Neuronal stem cell (in vitro differentiated cells): ENCODE measurements at regions not wholly inside any gene's neighbourhood (a gene's known extent, or its start where the extent isn't known, plus 50 kb on each side); places are given as distances from the start of the nearest gene placed in this dataset.
"Not testable (repeated sequence)": the region's sequence is repeated elsewhere in the genome, so short reads cannot be mapped to it uniquely, and the experiment has no call there.

Experiments
- DNase-seq: peaks from one replicate; pipeline ENCODE4 v3.0.0-alpha.2; 2013; ENCODE audit warnings: low spot score
- H2AFZ ChIP-seq: one replicate; pipeline ENCODE4 v1.6.1; 2013; ENCODE audit warnings: mild to moderate bottlenecking, low read length, inconsistent platforms
- H2AK5ac ChIP-seq: 2 replicates; pipeline ENCODE4 v1.6.1; 2013; ENCODE audit warnings: low read depth, mild to moderate bottlenecking, inconsistent platforms, low read length, moderate library complexity, mixed read lengths
- H2BK120ac ChIP-seq: 2 replicates; pipeline ENCODE4 v1.6.1; 2013; ENCODE audit warnings: low read depth, mild to moderate bottlenecking, inconsistent platforms, low read length, moderate library complexity, mixed read lengths
- H2BK12ac ChIP-seq: one replicate; pipeline ENCODE4 v1.6.1; 2013; ENCODE audit warnings: low read length, inconsistent platforms
- H2BK15ac ChIP-seq: 2 replicates; pipeline ENCODE4 v1.6.1; 2013; ENCODE audit warnings: mild to moderate bottlenecking, low read length, inconsistent platforms, mixed read lengths
- H2BK5ac ChIP-seq: one replicate; pipeline ENCODE4 v1.6.1; 2013; ENCODE audit warnings: inconsistent platforms, mild to moderate bottlenecking, low read length, moderate library complexity
- H3K14ac ChIP-seq: one replicate; pipeline ENCODE4 v1.6.1; 2013; ENCODE audit warnings: low read length, inconsistent platforms
- H3K18ac ChIP-seq: 2 replicates; pipeline ENCODE4 v1.6.1; 2013; ENCODE audit warnings: low read length, inconsistent platforms
- H3K23ac ChIP-seq: 2 replicates; pipeline ENCODE4 v1.6.1; 2013; ENCODE audit warnings: low read depth, mild to moderate bottlenecking, mixed read lengths, low read length, inconsistent platforms; ENCODE audit not compliant: poor library complexity
- H3K27ac ChIP-seq: replicated peaks from 3 replicates; pipeline ENCODE4 v1.5.1; 2013; ENCODE audit warnings: low read length, inconsistent platforms
- H3K27me3 ChIP-seq, 3 experiments: 2 replicates each; pipeline ENCODE4 v1.6.1; 2013; ENCODE audit warnings: low read length in 3 of 3, mild to moderate bottlenecking in 2 of 3, inconsistent platforms in 1 of 3, low read depth in 1 of 3, mixed read lengths in 1 of 3, moderate library complexity in 1 of 3; ENCODE audit not compliant: control insufficient read depth in 3 of 3, insufficient read depth in 3 of 3
- H3K36me3 ChIP-seq, 2 donors: replicated peaks in 1 of 2; 2 replicates each; pipeline ENCODE4 v1.6.1; 2013; ENCODE audit warnings: low read length in 2 of 2; ENCODE audit not compliant: control insufficient read depth in 2 of 2, insufficient read depth in 2 of 2
- H3K4ac ChIP-seq: 2 replicates; pipeline ENCODE4 v1.6.1; 2013; ENCODE audit warnings: inconsistent platforms, mild to moderate bottlenecking, low read length, moderate library complexity
- H3K4me1 ChIP-seq, 2 donors: 1 replicate in 1 of 2; 2 replicates in 1 of 2; pipeline ENCODE4 v1.6.1; 2013; ENCODE audit warnings: low read length in 2 of 2, low read depth in 1 of 2; ENCODE audit not compliant: control insufficient read depth in 2 of 2, insufficient read depth in 1 of 2
- H3K4me2 ChIP-seq: one replicate; pipeline ENCODE4 v1.6.1; 2013; ENCODE audit warnings: mild to moderate bottlenecking, low read length, inconsistent platforms; ENCODE audit not compliant: insufficient read depth, poor library complexity, severe bottlenecking
- H3K4me3 ChIP-seq, 2 donors: 2 replicates each; pipeline ENCODE4 v1.5.1; 2013; ENCODE audit warnings: low read length in 2 of 2, mild to moderate bottlenecking in 2 of 2, inconsistent platforms in 1 of 2, moderate library complexity in 1 of 2
- H3K79me1 ChIP-seq: one replicate; pipeline ENCODE4 v1.6.1; 2013; ENCODE audit warnings: low read depth, mild to moderate bottlenecking, inconsistent platforms, low read length, moderate library complexity
- H3K9ac ChIP-seq: one replicate; pipeline ENCODE4 v1.6.1; 2013; ENCODE audit warnings: mild to moderate bottlenecking, low read depth, low read length, inconsistent platforms; ENCODE audit not compliant: poor library complexity
- H3K9me3 ChIP-seq, 2 donors: replicated peaks in 1 of 2; 2 replicates each; pipeline versions ENCODE3 to v1.6.1; 2013; ENCODE audit warnings: low read length in 2 of 2, mild to moderate bottlenecking in 2 of 2, inconsistent platforms in 1 of 2, low read depth in 1 of 2, mixed read lengths in 1 of 2, moderate library complexity in 1 of 2; ENCODE audit not compliant: control insufficient read depth in 2 of 2, insufficient read depth in 1 of 2
- H4K8ac ChIP-seq: one replicate; pipeline ENCODE4 v1.6.1; 2013; ENCODE audit warnings: low read depth, mild to moderate bottlenecking, inconsistent platforms, low read length, moderate library complexity
- H4K91ac ChIP-seq: one replicate; pipeline ENCODE4 v1.6.1; 2013; ENCODE audit warnings: low read length, low read depth, mild to moderate bottlenecking, inconsistent platforms; ENCODE audit not compliant: poor library complexity
- WGBS, 2 donors: extraction: QIAGEN DNeasy Blood & Tissue Kit; methylation state at CpG; one replicate each; pipeline ENCODE4 v1.1.7; 2013; ENCODE audit warnings: missing lambda C conversion rate in 2 of 2, mixed read lengths in 1 of 2; ENCODE audit not compliant: insufficient read length in 2 of 2, insufficient replicate concordance in 1 of 2; ENCODE audit errors: extremely low coverage in 2 of 2; 5-methylcytosine and 5-hydroxymethylcytosine counted together

GRCh38 chr4:108445716-108446115 is 174.7 kb upstream of the RPL34 start:
- no peaks in the 10 kb centered on the region for H3K36me3 ChIP-seq
- H2AFZ ChIP-seq, result no peak overlapping the region
- H3K18ac ChIP-seq, result no peak overlapping the region
- H2AK5ac ChIP-seq, result no peak overlapping the region
- no peaks in the 10 kb centered on the region for H3K27me3 ChIP-seq
- H3K4me1 ChIP-seq, result no peaks in the 10 kb centered on the region
- no peak overlapping the region for H3K4ac ChIP-seq
- no peak overlapping the region for H2BK12ac ChIP-seq
- H2BK120ac ChIP-seq, result no peak overlapping the region
- H3K79me1 ChIP-seq, result no peaks in the 10 kb centered on the region
- H2BK15ac ChIP-seq, result no peak overlapping the region
- no peak overlapping the region for H2BK5ac ChIP-seq
- H3K9me3 ChIP-seq, result peaks cover 0 to 1% of the 10 kb centered on the region in 2 donors
- H3K9ac ChIP-seq, result no peak overlapping the region
- H3K4me3 ChIP-seq, result no peak overlapping the region
- no peak overlapping the region for H4K8ac ChIP-seq
- H3K4me2 ChIP-seq, result no peak overlapping the region
- no peak overlapping the region for H3K14ac ChIP-seq
- no peak overlapping the region for H3K23ac ChIP-seq
- no peak overlapping the region for H3K27ac ChIP-seq
- H4K91ac ChIP-seq, result no peak overlapping the region
- DNase-seq, result no peak
- whole genome bisulfite sequencing, 2 donors, result no CpG with 5 or more reads among the region's 2 CpGs

DNA sequence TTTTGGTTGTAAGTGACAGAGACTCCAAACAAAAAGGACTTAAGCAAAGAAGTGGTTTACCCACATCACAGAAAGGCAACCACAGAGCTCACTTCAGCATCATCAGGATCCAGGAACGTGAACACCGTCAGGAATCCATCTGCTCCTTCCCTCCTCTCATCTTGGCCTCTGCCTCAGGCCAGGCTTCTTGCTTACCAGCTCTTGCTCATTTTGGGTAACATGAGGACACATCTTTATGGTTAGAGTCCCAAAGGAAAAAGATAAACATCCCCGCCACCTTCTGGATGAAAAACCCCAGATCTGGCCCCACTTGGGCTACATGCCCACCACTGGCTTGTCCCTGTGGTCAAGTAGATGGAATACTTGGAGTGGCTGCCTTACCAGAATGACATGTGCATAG is 176.8 kb upstream of the RPL34 start:
- Histone ChIP-seq H3K9ac (no peak overlapping the region), H2BK5ac (no peak overlapping the region), H4K8ac (no peak overlapping the region), H3K14ac (no peak overlapping the region), H3K79me1 (no peaks in the 10 kb centered on the region), H3K4me3 (no peak overlapping the region), H2BK120ac (no peak overlapping the region), H3K4ac (no peak overlapping the region), H2AFZ (no peak overlapping the region), H3K9me3 (peaks cover 0 to 1% of the 10 kb centered on the region in 2 donors), H3K4me1 (no peaks in the 10 kb centered on the region), H3K18ac (no peak overlapping the region), H3K27me3 (no peaks in the 10 kb centered on the region), H3K36me3 (no peaks in the 10 kb centered on the region), H2BK12ac (peak overlapping the region; percentile 46), H4K91ac (no peak overlapping the region), H3K23ac (no peak overlapping the region), H2BK15ac (no peak overlapping the region), H3K27ac (no peak overlapping the region), H2AK5ac (no peak overlapping the region), H3K4me2 (no peak overlapping the region)
- no peak for DNase-seq
- WGBS, 2 donors, result no CpG with 5 or more reads among the region's 3 CpGs

DNA sequence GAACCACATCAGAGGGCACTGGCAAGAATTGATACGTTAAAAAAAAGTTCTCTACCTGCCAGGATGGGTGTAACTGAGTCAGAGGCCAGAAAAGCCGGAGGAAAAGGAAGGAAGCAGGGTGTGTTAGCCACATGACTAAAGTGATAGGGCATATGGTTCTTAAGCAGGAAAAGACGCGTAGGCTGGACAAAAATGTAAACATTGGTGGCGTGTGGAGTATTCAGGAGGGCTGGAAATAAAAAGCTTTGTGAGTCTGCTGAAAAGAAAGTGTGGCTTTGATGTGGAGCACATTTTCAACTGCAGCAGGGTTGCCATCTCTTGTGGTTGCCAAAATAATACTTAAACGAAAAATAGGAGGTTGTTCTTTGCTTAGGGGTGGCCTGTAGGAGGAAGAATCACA is 186.5 kb upstream of the RPL34 start:
- Histone ChIP-seq H3K36me3 (no peaks in the 10 kb centered on the region), H3K27me3 (no peaks in the 10 kb centered on the region), H2AFZ (no peak overlapping the region), H3K23ac (no peak overlapping the region), H2AK5ac (no peak overlapping the region), H3K79me1 (no peaks in the 10 kb centered on the region), H3K9me3 (no peaks in the 10 kb centered on the region), H2BK12ac (no peak overlapping the region), H3K27ac (no peak overlapping the region), H3K4ac (no peak overlapping the region), H3K4me3 (no peak overlapping the region), H3K18ac (no peak overlapping the region), H3K4me2 (no peak overlapping the region), H3K9ac (no peak overlapping the region), H4K91ac (no peak overlapping the region), H3K4me1 (no peaks in the 10 kb centered on the region), H3K14ac (no peak overlapping the region), H2BK120ac (no peak overlapping the region), H2BK15ac (no peak overlapping the region), H4K8ac (no peak overlapping the region), H2BK5ac (no peak overlapping the region)
- no CpG with 5 or more reads among the region's 6 CpGs for WGBS, 2 donors
- DNase-seq, result no peak

- H3K9ac ChIP-seq, H2BK5ac ChIP-seq, H2BK12ac ChIP-seq, H2BK15ac ChIP-seq, H3K18ac ChIP-seq, DNase-seq, H3K9me3 ChIP-seq, H3K79me1 ChIP-seq, H3K23ac ChIP-seq, H4K91ac ChIP-seq, H3K27me3 ChIP-seq, H3K4ac ChIP-seq, H2AFZ ChIP-seq, H3K4me3 ChIP-seq, H3K14ac ChIP-seq, H3K36me3 ChIP-seq, H3K27ac ChIP-seq, H2AK5ac ChIP-seq, H3K4me1 ChIP-seq, H2BK120ac ChIP-seq, H3K4me2 ChIP-seq, H4K8ac ChIP-seq: not testable (repeated sequence)
- WGBS, 2 donors, result no CpG with 5 or more reads among the region's 1 CpG
Measured at GRCh38 chr4:108433394-108433793, 187.0 kb upstream of the RPL34 start.
